ENCODE measurements at regions not wholly inside any gene's neighbourhood (a gene's known extent, or its start where the extent isn't known, plus 50 kb on each side); places are given as distances from the start of the nearest gene placed in this dataset.

- peaks cover 15 to 47% of the 10 kb centered on the region in 2 experiments; a peak in 4 of 5 replicates for H3K27me3 ChIP-seq (ENCODE audit: control insufficient read depth in 2 of 2, insufficient read depth in 2 of 2, low read length in 2 of 2)
- H3K9me3 ChIP-seq (replicated peaks; ENCODE audit: control insufficient read depth, insufficient read depth, low read depth, low read length): no peaks in the 10 kb centered on the region
- no peak overlapping the region for H3K9ac ChIP-seq (ENCODE audit: insufficient read depth in 1 of 2, low read depth in 2 of 2, low read length in 2 of 2)
- no peak for DNase-seq (ENCODE audit: extremely low read depth in 1 of 4, low spot score in 3 of 4)
- no peak overlapping the region for H3K27ac ChIP-seq (ENCODE audit: extremely low read depth, low read depth, low read length)
- H3K4me1 ChIP-seq (replicated peaks in 1 of 2; ENCODE audit: control insufficient read depth in 2 of 2, insufficient read depth in 2 of 2, low read length in 2 of 2): no peaks in the 10 kb centered on the region; a peak in 1 of 5 replicates
- no peaks in the 10 kb centered on the region for H3K79me2 ChIP-seq (ENCODE audit: control insufficient read depth, insufficient read depth, low read length)
- H3K4me2 ChIP-seq (ENCODE audit: insufficient read depth, low read length): no peak overlapping the region
- in situ Hi-C loops (cut with MboI) (no loop called here), intact Hi-C loops (cut with micrococcal nuclease) (no loop called here)
- TF ChIP-seq SRSF7 (optimal IDR thresholded peaks at IDR 0.05; ENCODE audit: low read depth, low read length): no peak
- TF ChIP-seq ARHGAP35 (IDR thresholded peaks at IDR 0.05; ENCODE audit: partially characterized antibody): no peak
- no peak for TF ChIP-seq ZNF133 (CRISPR knock-in tag; IDR thresholded peaks at IDR 0.05)
- no peak for TF ChIP-seq IRF1 (CRISPR knock-in tag; IDR thresholded peaks at IDR 0.05; ENCODE audit: borderline replicate concordance)
- TF ChIP-seq ELF1 (tag; IDR thresholded peaks at IDR 0.05): no peak
- TF ChIP-seq ZNF436 (CRISPR knock-in tag; IDR thresholded peaks at IDR 0.05): no peak
- no peak for TF ChIP-seq GTF3C2 (IDR thresholded peaks at IDR 0.05; ENCODE audit: borderline replicate concordance, extremely low read depth, insufficient read length)
- TF ChIP-seq ARID4B (CRISPR knock-in tag; IDR thresholded peaks at IDR 0.05): no peak
- no peak for TF ChIP-seq POU5F1 (IDR thresholded peaks at IDR 0.05; ENCODE audit: borderline replicate concordance, low read depth, low read length, partially characterized antibody)
- CTCF ChIA-PET (ENCODE audit: low intra/inter-chr PET ratio): no interaction called here
- no peaks in the 10 kb centered on the region for H3K36me3 ChIP-seq (ENCODE audit: control insufficient read depth, insufficient read depth, low read length)
- POLR2A ChIA-PET: no interaction called here
- no TSS peak for BruUV-seq (replicated peaks)
- no peak for ATAC-seq
- no peak overlapping the region for H3K4me3 ChIP-seq
- no peaks in the 10 kb centered on the region for H4K20me1 ChIP-seq (replicated peaks; ENCODE audit: control insufficient read depth, insufficient read depth, low read length)
- no peak for FAIRE-seq
- WGBS (ENCODE audit: insufficient coverage, low coverage, missing lambda C conversion rate): 3% methylated on average over 3 of the region's 3 CpGs
- no peak overlapping the region for H2AFZ ChIP-seq (ENCODE audit: low read depth, low read length)
- H3K9me1 ChIP-seq (ENCODE audit: control insufficient read depth, insufficient read depth, low read length): no peaks in the 10 kb centered on the region
Measured at GRCh38 chr9:96122751-96123150, 179.2 kb downstream of the HSD17B3 start.
